HepG2 (cell line): ENCODE measurements at regions not wholly inside any gene's neighbourhood (a gene's known extent, or its start where the extent isn't known, plus 50 kb on each side); places are given as distances from the start of the nearest gene placed in this dataset.

ENCODE experiments used
- CTCF ChIP-seq: sonication (generic); formaldehyde crosslinking; IDR thresholded peaks from 2 replicates; pipeline ENCODE4 v1.5.0; 2020; ENCODE audit warnings: mild to moderate bottlenecking, missing genetic modification reagents, moderate library complexity
- EP300 ChIP-seq, 3 experiments: sonication (generic) in 1 of 3; formaldehyde crosslinking in 1 of 3; IDR thresholded peaks; 2 replicates each; pipeline versions ENCODE4 v1.5.1 to v1.6.1; 2011 to 2020; ENCODE audit warnings: low read depth in 2 of 3, low read length in 2 of 3, borderline replicate concordance in 1 of 3, improper control_type of control experiment in 1 of 3, mild to moderate bottlenecking in 1 of 3, missing genetic modification reagents in 1 of 3, moderate library complexity in 1 of 3
- HMGA1 ChIP-seq: sonication (generic); formaldehyde crosslinking; conservative IDR thresholded peaks from 2 replicates; pipeline ENCODE4 v1.4.0; 2020; ENCODE audit warnings: missing genetic modification reagents
- ISL2 ChIP-seq: sonication (generic); formaldehyde crosslinking; IDR thresholded peaks from 2 replicates; pipeline ENCODE4 v1.5.0; 2020; ENCODE audit warnings: missing genetic modification reagents
- MYC ChIP-seq: sonication (generic); formaldehyde crosslinking; IDR thresholded peaks from 2 replicates; pipeline ENCODE4 v1.9.0; 2021; ENCODE audit warnings: missing genetic modification reagents, borderline replicate concordance
- NFRKB ChIP-seq: fragments of 450-650 bp; IDR thresholded peaks from 2 replicates; pipeline ENCODE4 v1.6.1; 2017
- POLR2A ChIP-seq, 2 experiments: IDR thresholded peaks; 2 replicates each; pipeline ENCODE4 v1.6.1; 2011; ENCODE audit warnings: low read depth in 2 of 2, low read length in 2 of 2, mild to moderate bottlenecking in 1 of 2, moderate library complexity in 1 of 2; ENCODE audit not compliant: insufficient read depth in 1 of 2
- RXRA ChIP-seq: sonication (generic); formaldehyde crosslinking; IDR thresholded peaks from 2 replicates; pipeline ENCODE4 v1.5.1; 2020; ENCODE audit warnings: missing genetic modification reagents
- SIN3A ChIP-seq: IDR thresholded peaks from 2 replicates; pipeline ENCODE4 v1.6.1; 2011; ENCODE audit warnings: low read depth, mild to moderate bottlenecking, control low read depth, low read length, borderline replicate concordance
- SNAPC5 ChIP-seq: sonication (generic); formaldehyde crosslinking; IDR thresholded peaks from 2 replicates; pipeline ENCODE4 v1.8.1; 2023; ENCODE audit warnings: mild to moderate bottlenecking, missing genetic modification reagents, borderline replicate concordance
- TBP ChIP-seq: sonication (generic); formaldehyde crosslinking; IDR thresholded peaks from 2 replicates; pipeline ENCODE4 v1.5.0; 2020; ENCODE audit warnings: missing genetic modification reagents
- ZBTB39 ChIP-seq: sonication (generic); formaldehyde crosslinking; IDR thresholded peaks from 2 replicates; pipeline ENCODE4 v1.5.0; 2020; ENCODE audit warnings: missing genetic modification reagents
- ZZZ3 ChIP-seq: sonication (generic); formaldehyde crosslinking; IDR thresholded peaks from 2 replicates; pipeline ENCODE4 v1.4.0; 2020; ENCODE audit warnings: missing genetic modification reagents, mild to moderate bottlenecking, borderline replicate concordance
- TF ChIP-seq, protein P1 (sequence below): IDR thresholded peaks from 2 replicates; pipeline ENCODE4 v1.6.1; 2018; ENCODE audit warnings: missing genetic modification reagents

DNA sequence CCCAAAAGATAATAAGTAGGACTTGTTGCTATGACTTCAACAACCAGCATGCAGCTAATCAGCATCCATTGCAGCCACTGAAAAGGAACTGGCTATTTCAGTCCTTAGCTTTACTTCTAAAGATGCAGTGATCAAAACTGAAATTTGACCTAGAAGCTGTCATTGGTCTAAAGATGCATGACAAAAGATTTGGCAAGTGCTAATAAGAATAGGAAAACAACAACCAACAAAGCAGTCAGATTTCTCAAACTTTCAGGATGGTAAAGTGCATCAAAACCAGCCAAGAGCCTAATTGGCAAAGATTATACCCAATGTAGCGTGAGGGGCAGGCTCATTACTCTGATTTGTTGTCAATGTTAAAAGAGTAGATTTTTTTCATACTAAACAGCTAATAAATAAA lies 77.1 kb upstream of the WDR17 start:
- TF ChIP-seq POLR2A (IDR thresholded peaks at IDR 0.05; ENCODE audit: insufficient read depth in 1 of 2, low read depth in 2 of 2, low read length in 2 of 2), result no peak
- no peak for TF ChIP-seq RXRA (CRISPR knock-in tag)
- TF ChIP-seq ZBTB39 (CRISPR knock-in tag), result no peak
- no peak for TF ChIP-seq CTCF (CRISPR knock-in tag)
- no peak for TF ChIP-seq ISL2 (CRISPR knock-in tag)
- TF ChIP-seq TBP (CRISPR knock-in tag), result no peak
- no peak for TF ChIP-seq ZZZ3 (CRISPR knock-in tag)
- TF ChIP-seq SIN3A, result no peak
- TF ChIP-seq SNAPC5, result no peak
- TF ChIP-seq HMGA1, result no peak
- TF ChIP-seq, protein P1, sequence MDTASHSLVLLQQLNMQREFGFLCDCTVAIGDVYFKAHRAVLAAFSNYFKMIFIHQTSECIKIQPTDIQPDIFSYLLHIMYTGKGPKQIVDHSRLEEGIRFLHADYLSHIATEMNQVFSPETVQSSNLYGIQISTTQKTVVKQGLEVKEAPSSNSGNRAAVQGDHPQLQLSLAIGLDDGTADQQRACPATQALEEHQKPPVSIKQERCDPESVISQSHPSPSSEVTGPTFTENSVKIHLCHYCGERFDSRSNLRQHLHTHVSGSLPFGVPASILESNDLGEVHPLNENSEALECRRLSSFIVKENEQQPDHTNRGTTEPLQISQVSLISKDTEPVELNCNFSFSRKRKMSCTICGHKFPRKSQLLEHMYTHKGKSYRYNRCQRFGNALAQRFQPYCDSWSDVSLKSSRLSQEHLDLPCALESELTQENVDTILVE (CRISPR knock-in tag), result no peak
- TF ChIP-seq MYC (CRISPR knock-in tag), result no peak
- no peak for TF ChIP-seq NFRKB
- no peak for TF ChIP-seq EP300 (IDR thresholded peaks at IDR 0.05; ENCODE audit: low read depth in 2 of 2, low read length in 2 of 2)
- no peak for TF ChIP-seq EP300 (CRISPR knock-in tag; IDR thresholded peaks at IDR 0.05; ENCODE audit: borderline replicate concordance)
